ENCODE measurements at regions not wholly inside any gene's neighbourhood (a gene's known extent, or its start where the extent isn't known, plus 50 kb on each side); places are given as distances from the start of the nearest gene placed in this dataset.
"Not testable (repeated sequence)": the region's sequence is repeated elsewhere in the genome, so short reads cannot be mapped to it uniquely, and the experiment has no call there.

- DNase-seq (ENCODE audit: low spot score in 2 of 2) (no peak), ATAC-seq (ENCODE audit: low read depth) (no peak)
- no peak overlapping the region for H3K27ac Mint-ChIP-seq
- peaks cover 7% of the 10 kb centered on the region for H3K9me3 Mint-ChIP-seq
- H3K27me3 Mint-ChIP-seq = peaks cover 4% of the 10 kb centered on the region
- H3K36me3 Mint-ChIP-seq = peaks cover 2% of the 10 kb centered on the region
- no peak overlapping the region for H3K4me3 Mint-ChIP-seq
- H3K4me1 Mint-ChIP-seq = peaks cover 2% of the 10 kb centered on the region
These were observed 277.9 kb upstream of the KLF3 start for GRCh38 chr4:38386005-38386551.

GRCh38 chr4:38386654-38387188 lies 277.3 kb upstream of the KLF3 start:
- peaks cover 4% of the 10 kb centered on the region for H3K27me3 Mint-ChIP-seq
- DNase-seq (ENCODE audit: low spot score in 2 of 2) (no peak), ATAC-seq (ENCODE audit: low read depth) (no peak)
- no peak overlapping the region for H3K4me3 Mint-ChIP-seq
- peaks cover 4% of the 10 kb centered on the region for H3K36me3 Mint-ChIP-seq
- no peak overlapping the region for H3K27ac Mint-ChIP-seq
- H3K4me1 Mint-ChIP-seq = peaks cover 2% of the 10 kb centered on the region
- H3K9me3 Mint-ChIP-seq = peaks cover 11% of the 10 kb centered on the region

- Mint-ChIP-seq H3K4me3 (no peak overlapping the region), H3K27me3 (peaks cover 4% of the 10 kb centered on the region), H3K27ac (no peak overlapping the region), H3K4me1 (peaks cover 2% of the 10 kb centered on the region), H3K9me3 (peaks cover 16% of the 10 kb centered on the region), H3K36me3 (peaks cover 5% of the 10 kb centered on the region)
- DNase-seq (ENCODE audit: low spot score in 2 of 2) (no peak), ATAC-seq (ENCODE audit: low read depth) (no peak)
These were observed 276.7 kb upstream of the KLF3 start for GRCh38 chr4:38387348-38387747.

GRCh38 chr4:38387819-38388218 lies 276.2 kb upstream of the KLF3 start:
- ATAC-seq (ENCODE audit: low read depth) (no peak), DNase-seq (ENCODE audit: low spot score in 2 of 2) (no peak)
- peaks cover 5% of the 10 kb centered on the region for H3K36me3 Mint-ChIP-seq
- no peak overlapping the region for H3K4me3 Mint-ChIP-seq
- H3K4me1 Mint-ChIP-seq = peaks cover 2% of the 10 kb centered on the region
- H3K27me3 Mint-ChIP-seq = peaks cover 2% of the 10 kb centered on the region
- peaks cover 16% of the 10 kb centered on the region for H3K9me3 Mint-ChIP-seq
- no peak overlapping the region for H3K27ac Mint-ChIP-seq

GRCh38 chr4:38388907-38389306 lies 275.1 kb upstream of the KLF3 start:
- not testable (repeated sequence) for ATAC-seq (ENCODE audit: low read depth); H3K27me3 Mint-ChIP-seq; H3K4me3 Mint-ChIP-seq; DNase-seq (ENCODE audit: low spot score in 2 of 2); H3K36me3 Mint-ChIP-seq; H3K27ac Mint-ChIP-seq; H3K4me1 Mint-ChIP-seq
- H3K9me3 Mint-ChIP-seq = peaks cover 17% of the 10 kb centered on the region

GRCh38 chr4:38390969-38391545 lies 272.9 kb upstream of the KLF3 start:
- ATAC-seq (ENCODE audit: low read depth) (no peak), DNase-seq (ENCODE audit: low spot score in 2 of 2) (no peak)
- Mint-ChIP-seq H3K4me3 (no peak overlapping the region), H3K9me3 (peaks cover 17% of the 10 kb centered on the region), H3K4me1 (peaks cover under 1% of the 10 kb centered on the region), H3K36me3 (peaks cover 9% of the 10 kb centered on the region), H3K27ac (no peak overlapping the region), H3K27me3 (peaks cover 3% of the 10 kb centered on the region)

- no peaks in the 10 kb centered on the region for H3K4me1 Mint-ChIP-seq
These were observed 271.7 kb upstream of the KLF3 start for GRCh38 chr4:38392223-38392855.

GRCh38 chr4:38396091-38396490 lies 267.9 kb upstream of the KLF3 start:
- peaks cover 3% of the 10 kb centered on the region for H3K27me3 Mint-ChIP-seq
- peaks cover 7% of the 10 kb centered on the region for H3K36me3 Mint-ChIP-seq
- DNase-seq (ENCODE audit: low spot score in 2 of 2) (no peak), ATAC-seq (ENCODE audit: low read depth) (no peak)
- H3K4me3 Mint-ChIP-seq = no peak overlapping the region
- H3K27ac Mint-ChIP-seq = no peak overlapping the region
- peaks cover 17% of the 10 kb centered on the region for H3K9me3 Mint-ChIP-seq
- H3K4me1 Mint-ChIP-seq = peaks cover 3% of the 10 kb centered on the region

More at GRCh38 chr4:38392223-38392855, 271.7 kb upstream of the KLF3 start:
- Mint-ChIP-seq H3K4me3 (no peak overlapping the region), H3K36me3 (peaks cover 9% of the 10 kb centered on the region), H3K27ac (no peak overlapping the region), H3K27me3 (peaks cover 3% of the 10 kb centered on the region), H3K9me3 (peaks cover 17% of the 10 kb centered on the region)
- ATAC-seq (ENCODE audit: low read depth) (no peak), DNase-seq (ENCODE audit: low spot score in 2 of 2) (no peak)

GRCh38 chr4:38396845-38397547 lies 267.0 kb upstream of the KLF3 start:
- DNase-seq (ENCODE audit: low spot score in 2 of 2) (no peak), ATAC-seq (ENCODE audit: low read depth) (no peak)
- Mint-ChIP-seq H3K4me1 (peaks cover 3% of the 10 kb centered on the region), H3K27me3 (peaks cover 3% of the 10 kb centered on the region), H3K36me3 (peaks cover 3% of the 10 kb centered on the region), H3K4me3 (no peak overlapping the region), H3K27ac (no peak overlapping the region), H3K9me3 (peaks cover 10% of the 10 kb centered on the region)

GRCh38 chr4:38400946-38401345 lies 263.1 kb upstream of the KLF3 start:
- no peak for ATAC-seq (ENCODE audit: low read depth)
- Mint-ChIP-seq H3K4me1 (peaks cover 3% of the 10 kb centered on the region), H3K27ac (no peak overlapping the region), H3K27me3 (peaks cover 2% of the 10 kb centered on the region), H3K4me3 (no peak overlapping the region), H3K36me3 (no peaks in the 10 kb centered on the region), H3K9me3 (peaks cover 8% of the 10 kb centered on the region)
- no peak for DNase-seq (ENCODE audit: low spot score in 2 of 2)

GRCh38 chr4:38406243-38406642 lies 257.8 kb upstream of the KLF3 start:
- no peaks in the 10 kb centered on the region for H3K4me1 Mint-ChIP-seq
- ATAC-seq (ENCODE audit: low read depth) (no peak), DNase-seq (ENCODE audit: low spot score in 2 of 2) (no peak)
- H3K36me3 Mint-ChIP-seq = no peaks in the 10 kb centered on the region
- H3K27ac Mint-ChIP-seq = no peak overlapping the region
- no peak overlapping the region for H3K4me3 Mint-ChIP-seq
- H3K9me3 Mint-ChIP-seq = peaks cover 2% of the 10 kb centered on the region
- peaks cover 4% of the 10 kb centered on the region for H3K27me3 Mint-ChIP-seq

- H3K4me3 Mint-ChIP-seq = no peak overlapping the region
- H3K9me3 Mint-ChIP-seq = no peaks in the 10 kb centered on the region
- H3K27me3 Mint-ChIP-seq = peaks cover 8% of the 10 kb centered on the region
- H3K4me1 Mint-ChIP-seq = no peaks in the 10 kb centered on the region
- ATAC-seq (ENCODE audit: low read depth) = no peak
- DNase-seq (ENCODE audit: low spot score in 2 of 2) = no peak
- no peaks in the 10 kb centered on the region for H3K36me3 Mint-ChIP-seq
- no peak overlapping the region for H3K27ac Mint-ChIP-seq
These were observed 254.1 kb upstream of the KLF3 start for GRCh38 chr4:38409852-38410251.

- H3K36me3 Mint-ChIP-seq = no peaks in the 10 kb centered on the region
- H3K9me3 Mint-ChIP-seq = no peaks in the 10 kb centered on the region
- peaks cover 6% of the 10 kb centered on the region for H3K27me3 Mint-ChIP-seq
- H3K4me3 Mint-ChIP-seq = no peak overlapping the region
- ATAC-seq (ENCODE audit: low read depth) (no peak), DNase-seq (ENCODE audit: low spot score in 2 of 2) (no peak)
- no peak overlapping the region for H3K27ac Mint-ChIP-seq
- no peaks in the 10 kb centered on the region for H3K4me1 Mint-ChIP-seq
These were observed 252.9 kb upstream of the KLF3 start for GRCh38 chr4:38411092-38411491.

GRCh38 chr4:38411981-38412536 lies 251.9 kb upstream of the KLF3 start:
- DNase-seq (ENCODE audit: low spot score in 2 of 2) = no peak
- Mint-ChIP-seq H3K4me3 (no peak overlapping the region), H3K27me3 (peaks cover 6% of the 10 kb centered on the region), H3K9me3 (no peaks in the 10 kb centered on the region), H3K36me3 (no peaks in the 10 kb centered on the region), H3K4me1 (no peaks in the 10 kb centered on the region), H3K27ac (no peak overlapping the region)
- no peak for ATAC-seq (ENCODE audit: low read depth)
